ENCODE measurements at regions not wholly inside any gene's neighbourhood (a gene's known extent, or its start where the extent isn't known, plus 50 kb on each side); places are given as distances from the start of the nearest gene placed in this dataset.

DNA sequence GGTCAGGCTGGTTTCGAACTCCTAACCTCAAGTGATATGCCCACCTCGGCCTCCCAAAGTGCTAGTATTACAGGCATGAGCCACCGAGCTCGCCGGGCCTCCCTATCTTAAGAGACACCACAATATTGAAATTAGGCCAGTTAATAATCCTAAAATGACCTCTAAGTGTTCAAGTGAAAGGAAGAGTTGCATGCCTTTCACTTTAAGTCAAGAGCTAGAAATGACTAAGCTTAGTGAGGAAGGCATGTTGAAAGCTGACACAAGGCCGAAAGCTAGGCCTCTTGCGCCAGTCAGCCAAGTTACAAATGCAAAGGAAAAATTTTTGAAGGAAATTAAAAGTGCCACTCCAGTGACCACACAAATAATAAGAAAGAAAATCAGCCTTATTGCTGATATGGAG is 144.5 kb upstream of the FNDC3A start:
- CTCF ChIA-PET (ENCODE audit: low intra/inter-chr PET ratio): no interaction called here
- no peaks in the 10 kb centered on the region for H3K9me1 ChIP-seq (ENCODE audit: control insufficient read depth, insufficient read depth, low read length)
- no peak overlapping the region for H3K9ac ChIP-seq (ENCODE audit: insufficient read depth in 1 of 2, low read depth in 2 of 2, low read length in 2 of 2)
- no peak overlapping the region for H3K4me2 ChIP-seq (ENCODE audit: insufficient read depth, low read length)
- H3K9me3 ChIP-seq (replicated peaks; ENCODE audit: control insufficient read depth, insufficient read depth, low read depth, low read length): no peaks in the 10 kb centered on the region
- H3K4me1 ChIP-seq (replicated peaks in 1 of 2; ENCODE audit: control insufficient read depth in 2 of 2, insufficient read depth in 2 of 2, low read length in 2 of 2): no peaks in the 10 kb centered on the region
- H2AFZ ChIP-seq (ENCODE audit: low read depth, low read length): no peak overlapping the region
- H4K20me1 ChIP-seq (replicated peaks; ENCODE audit: control insufficient read depth, insufficient read depth, low read length): no peaks in the 10 kb centered on the region
- DNase-seq (ENCODE audit: extremely low read depth in 1 of 4, low spot score in 3 of 4): no peak
- BruUV-seq (replicated peaks): no TSS peak
- H3K4me3 ChIP-seq: no peak overlapping the region
- no peak for FAIRE-seq
- no peak for ATAC-seq
- in situ Hi-C loops (cut with MboI) (no loop called here), intact Hi-C loops (cut with micrococcal nuclease) (no loop called here)
- no peaks in the 10 kb centered on the region for H3K27me3 ChIP-seq (ENCODE audit: control insufficient read depth in 2 of 2, insufficient read depth in 2 of 2, low read length in 2 of 2)
- TF ChIP-seq CGGBP1 (CRISPR knock-in tag; IDR thresholded peaks at IDR 0.05): no peak
- TF ChIP-seq TAF1 (IDR thresholded peaks at IDR 0.05; ENCODE audit: control insufficient read depth, extremely low read depth, insufficient read depth, low read length, severe bottlenecking): no peak
- TF ChIP-seq SMARCA4 (IDR thresholded peaks at IDR 0.05): no peak
- H3K27ac ChIP-seq (ENCODE audit: extremely low read depth, low read depth, low read length): no peak overlapping the region
- POLR2A ChIA-PET: no interaction called here
- no peaks in the 10 kb centered on the region for H3K79me2 ChIP-seq (ENCODE audit: control insufficient read depth, insufficient read depth, low read length)
- H3K36me3 ChIP-seq (ENCODE audit: control insufficient read depth, insufficient read depth, low read length): no peaks in the 10 kb centered on the region
- 4% methylated on average over 7 of the region's 7 CpGs for WGBS (ENCODE audit: insufficient coverage, low coverage, missing lambda C conversion rate)

DNA sequence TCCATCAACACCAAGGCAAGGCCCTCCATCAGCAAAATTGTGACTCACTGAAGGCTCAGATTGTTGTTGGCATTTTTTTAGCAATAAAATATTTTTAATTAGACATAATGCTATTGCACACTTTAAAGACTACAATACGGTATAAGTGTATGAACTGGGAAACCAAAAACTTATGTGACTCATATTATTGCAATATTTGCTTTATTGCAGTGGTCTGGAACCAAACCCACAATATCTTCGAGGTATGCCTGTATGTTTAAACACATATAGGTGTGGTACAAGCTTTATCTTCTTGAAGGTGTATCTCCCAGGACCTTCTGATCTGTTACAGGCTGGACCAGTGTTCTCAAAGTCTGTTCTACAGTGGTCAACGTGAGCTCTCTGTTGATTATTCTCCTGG is 142.3 kb upstream of the FNDC3A start:
- Histone ChIP-seq H3K9ac (ENCODE audit: insufficient read depth in 1 of 2, low read depth in 2 of 2, low read length in 2 of 2) (no peak overlapping the region), H3K4me3 (no peak overlapping the region), H3K9me3 (replicated peaks; ENCODE audit: control insufficient read depth, insufficient read depth, low read depth, low read length) (no peaks in the 10 kb centered on the region), H3K27ac (ENCODE audit: extremely low read depth, low read depth, low read length) (no peak overlapping the region), H3K27me3 (ENCODE audit: control insufficient read depth in 2 of 2, insufficient read depth in 2 of 2, low read length in 2 of 2) (no peaks in the 10 kb centered on the region), H3K79me2 (ENCODE audit: control insufficient read depth, insufficient read depth, low read length) (no peaks in the 10 kb centered on the region), H2AFZ (ENCODE audit: low read depth, low read length) (no peak overlapping the region), H3K4me1 (replicated peaks in 1 of 2; ENCODE audit: control insufficient read depth in 2 of 2, insufficient read depth in 2 of 2, low read length in 2 of 2) (no peaks in the 10 kb centered on the region), H4K20me1 (replicated peaks; ENCODE audit: control insufficient read depth, insufficient read depth, low read length) (no peaks in the 10 kb centered on the region), H3K36me3 (ENCODE audit: control insufficient read depth, insufficient read depth, low read length) (no peaks in the 10 kb centered on the region), H3K9me1 (ENCODE audit: control insufficient read depth, insufficient read depth, low read length) (no peaks in the 10 kb centered on the region), H3K4me2 (ENCODE audit: insufficient read depth, low read length) (no peak overlapping the region)
- 0% methylated on average over 3 of the region's 3 CpGs for WGBS (ENCODE audit: insufficient coverage, low coverage, missing lambda C conversion rate)
- in situ Hi-C loops (cut with MboI) (no loop called here), intact Hi-C loops (cut with micrococcal nuclease) (no loop called here)
- FAIRE-seq (no peak), DNase-seq (ENCODE audit: extremely low read depth in 1 of 4, low spot score in 3 of 4) (no peak), ATAC-seq (no peak)
- CTCF ChIA-PET (ENCODE audit: low intra/inter-chr PET ratio): no interaction called here
- POLR2A ChIA-PET: no interaction called here
- no TSS peak for BruUV-seq (replicated peaks)
- TF ChIP-seq TAL1 (IDR thresholded peaks at IDR 0.05) (no peak), RBM14 (IDR thresholded peaks at IDR 0.05; ENCODE audit: borderline replicate concordance, insufficient read depth, low read depth, low read length) (no peak), SIN3B (IDR thresholded peaks at IDR 0.05; ENCODE audit: low read depth) (no peak), ZNF584 (CRISPR knock-in tag; IDR thresholded peaks at IDR 0.05; ENCODE audit: low read depth) (no peak), ZNF143 (CRISPR knock-in tag; IDR thresholded peaks at IDR 0.05) (no peak), YBX1 (IDR thresholded peaks at IDR 0.05) (no peak), SPI1 (IDR thresholded peaks at IDR 0.05; ENCODE audit: borderline replicate concordance, low read depth, low read length) (no peak), TEAD1 (CRISPR knock-in tag; IDR thresholded peaks at IDR 0.05) (no peak)
- TF ChIP-seq, protein P1, sequence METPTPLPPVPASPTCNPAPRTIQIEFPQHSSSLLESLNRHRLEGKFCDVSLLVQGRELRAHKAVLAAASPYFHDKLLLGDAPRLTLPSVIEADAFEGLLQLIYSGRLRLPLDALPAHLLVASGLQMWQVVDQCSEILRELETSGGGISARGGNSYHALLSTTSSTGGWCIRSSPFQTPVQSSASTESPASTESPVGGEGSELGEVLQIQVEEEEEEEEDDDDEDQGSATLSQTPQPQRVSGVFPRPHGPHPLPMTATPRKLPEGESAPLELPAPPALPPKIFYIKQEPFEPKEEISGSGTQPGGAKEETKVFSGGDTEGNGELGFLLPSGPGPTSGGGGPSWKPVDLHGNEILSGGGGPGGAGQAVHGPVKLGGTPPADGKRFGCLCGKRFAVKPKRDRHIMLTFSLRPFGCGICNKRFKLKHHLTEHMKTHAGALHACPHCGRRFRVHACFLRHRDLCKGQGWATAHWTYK (CRISPR knock-in tag; IDR thresholded peaks at IDR 0.05): no peak

Measured in K562 (cell line).